ENCODE measurements at regions not wholly inside any gene's neighbourhood (a gene's known extent, or its start where the extent isn't known, plus 50 kb on each side); places are given as distances from the start of the nearest gene placed in this dataset.

- TF ChIP-seq CTCF (IDR thresholded peaks at IDR 0.05 in 2 of 3, conservative IDR thresholded peaks at IDR 0.05 in 1 of 3; ENCODE audit: insufficient read depth in 2 of 3, low read depth in 1 of 3, low read length in 3 of 3), result no peak
- no peak for TF ChIP-seq ATF3 (IDR thresholded peaks at IDR 0.05)
- no peak for TF ChIP-seq ATF3 (CRISPR knock-in tag; conservative IDR thresholded peaks at IDR 0.05)
- no peak for TF ChIP-seq SP2 (IDR thresholded peaks at IDR 0.05; ENCODE audit: extremely low read depth, low read depth, low read length, poor library complexity, severe bottlenecking)
- no peak for TF ChIP-seq SP1 (CRISPR knock-in tag; IDR thresholded peaks at IDR 0.05)
- no peak for TF ChIP-seq IRF2 (CRISPR knock-in tag; IDR thresholded peaks at IDR 0.05)
- no peak for TF ChIP-seq YY1 (IDR thresholded peaks at IDR 0.05; ENCODE audit: borderline replicate concordance in 1 of 3, control insufficient read depth in 1 of 3, extremely low read depth in 1 of 3, insufficient read depth in 3 of 3, insufficient read length in 1 of 3, insufficient replicate concordance in 2 of 3, low read depth in 1 of 3, low read length in 2 of 3)
- no peak for TF ChIP-seq CHD7 (IDR thresholded peaks at IDR 0.05; ENCODE audit: low read depth, low read length)
Observed at GRCh38 chr7:42431873-42432272, 194.9 kb upstream of the GLI3 start.

All from K562 (cell line).